H1 (cell line): ENCODE measurements at regions not wholly inside any gene's neighbourhood (a gene's known extent, or its start where the extent isn't known, plus 50 kb on each side); places are given as distances from the start of the nearest gene placed in this dataset.

ENCODE experiments used
- BCL11A ChIP-seq, 2 experiments: IDR thresholded peaks; one replicate each; pipeline ENCODE4 v1.6.1; 2011; ENCODE audit warnings: low read depth in 2 of 2, low read length in 2 of 2, mild to moderate bottlenecking in 2 of 2
- CHD2 ChIP-seq: IDR thresholded peaks from 2 replicates; pipeline ENCODE4 v1.6.1; 2012; ENCODE audit warnings: low read length, improper control_type of control experiment
- CHD7 ChIP-seq: fragments of 300-600 bp; sonication (generic); IDR thresholded peaks from 2 replicates; pipeline ENCODE4 v1.7.1; 2012; ENCODE audit warnings: low read length, moderate library complexity, mild to moderate bottlenecking, inconsistent platforms; ENCODE audit not compliant: insufficient replicate concordance
- EZH2 ChIP-seq: fragments of 200-600 bp; sonication (generic); IDR thresholded peaks from 2 replicates; pipeline ENCODE4 v1.7.1; 2012; ENCODE audit warnings: low read depth, mild to moderate bottlenecking, moderate library complexity, low read length, inconsistent platforms; ENCODE audit not compliant: severe bottlenecking
- KDM1A ChIP-seq: fragments of 200-600, 300-600 bp; sonication (generic); IDR thresholded peaks from 2 replicates; pipeline ENCODE4 v1.7.1; 2016; ENCODE audit warnings: mild to moderate bottlenecking, low read length, borderline replicate concordance
- NANOG ChIP-seq: IDR thresholded peaks from 2 replicates; pipeline ENCODE4 v1.6.1; 2011; ENCODE audit warnings: low read length, low read depth, mild to moderate bottlenecking, inconsistent platforms; ENCODE audit not compliant: insufficient read depth, poor library complexity, severe bottlenecking
- RBBP5 ChIP-seq: IDR thresholded peaks from 2 replicates; pipeline ENCODE4 v1.7.1; 2012; ENCODE audit warnings: low read depth, mild to moderate bottlenecking, inconsistent platforms, low read length, moderate library complexity, borderline replicate concordance
- SRF ChIP-seq: IDR thresholded peaks from 2 replicates; pipeline ENCODE4 v1.6.1; 2011; ENCODE audit warnings: mild to moderate bottlenecking, low read depth, low read length, moderate library complexity
- TEAD4 ChIP-seq: IDR thresholded peaks from 2 replicates; pipeline ENCODE4 v1.6.1; 2012; ENCODE audit warnings: low read depth, low read length, inconsistent platforms, mixed read lengths

- TF ChIP-seq CHD7 (no peak), KDM1A (no peak), NANOG (no peak), EZH2 (no peak), CHD2 (no peak), TEAD4 (no peak), SRF (no peak), RBBP5 (no peak), BCL11A (IDR thresholded peaks at IDR 0.05; ENCODE audit: low read depth in 2 of 2, low read length in 2 of 2) (no peak)
- TF ChIP-seq, all 59 proteins: peak for 0
These were observed 290.0 kb upstream of the CFAP20DC start (continued) for GRCh38 chr3:59339818-59340217.
